HEK293 (cell line): ENCODE measurements at regions not wholly inside any gene's neighbourhood (a gene's known extent, or its start where the extent isn't known, plus 50 kb on each side); places are given as distances from the start of the nearest gene placed in this dataset.
A peak's percentile ranks its signal among the peaks of the same experiment; 100 is the strongest.

ENCODE experiments used
- CTCF ChIA-PET: fragments of 350-600 bp; formaldehyde crosslinking; extraction: SDS; loops from one replicate; lab custom pipeline; 2021; ENCODE audit warnings: antibody characterized with exemption; lab: Yijun Ruan, JAX
- POLR2A ChIA-PET: fragments of 300-600 bp; formaldehyde crosslinking; extraction: SDS; loops from one replicate; lab custom pipeline; 2020; ENCODE audit warnings: antibody characterized with exemption, inconsistent platforms; lab: Yijun Ruan, JAX
- H3K27ac ChIP-seq: fragments of 200-500 bp; sonication (Bioruptor generic); 2 replicates; pipeline ENCODE4 v1.5.1; 2014; ENCODE audit warnings: low read depth, low read length, control low read depth, inconsistent platforms; ENCODE audit errors: extremely low read depth
- H3K36me3 ChIP-seq, 2 experiments: fragments of 200-500 bp in 1 of 2; sonication (Bioruptor generic) in 1 of 2; 1 replicate in 1 of 2; 2 replicates in 1 of 2; pipeline ENCODE4 v1.5.1; 2014 to 2017; ENCODE audit warnings: inconsistent platforms in 2 of 2, low read length in 2 of 2; ENCODE audit not compliant: control insufficient read depth in 2 of 2, insufficient read depth in 1 of 2
- H3K4me1 ChIP-seq: fragments of 200-500 bp; sonication (Bioruptor generic); 2 replicates; pipeline ENCODE4 v1.5.1; 2014; ENCODE audit warnings: mild to moderate bottlenecking, low read length, inconsistent platforms; ENCODE audit not compliant: control insufficient read depth, insufficient read depth
- H3K4me3 ChIP-seq: 2 replicates; pipeline ENCODE4 v1.5.1; 2011; ENCODE audit warnings: low read depth, mild to moderate bottlenecking, control low read depth, low read length, moderate library complexity
- H3K9me3 ChIP-seq: fragments of 200-500 bp; sonication (Bioruptor generic); 2 replicates; pipeline ENCODE4 v1.5.1; 2014; ENCODE audit warnings: low read depth, low read length, inconsistent platforms; ENCODE audit not compliant: control insufficient read depth, insufficient read depth
- AEBP2 ChIP-seq: fragments of 450-650 bp; formaldehyde crosslinking; IDR thresholded peaks from 2 replicates; pipeline ENCODE4 v1.5.1; 2016; ENCODE audit warnings: missing biosample characterization, missing genetic modification characterization, borderline replicate concordance
- ATF2 ChIP-seq: fragments of 450-650 bp; formaldehyde crosslinking; IDR thresholded peaks from 2 replicates; pipeline ENCODE4 v1.5.1; 2016; ENCODE audit warnings: missing biosample characterization, missing genetic modification characterization, low read depth
- GFI1B ChIP-seq: fragments of 450-650 bp; formaldehyde crosslinking; IDR thresholded peaks from 2 replicates; pipeline ENCODE4 v1.5.1; 2016; ENCODE audit warnings: missing biosample characterization, missing genetic modification characterization
- GLIS1 ChIP-seq: fragments of 450-650 bp; formaldehyde crosslinking; IDR thresholded peaks from 2 replicates; pipeline ENCODE4 v1.5.1; 2016; ENCODE audit warnings: missing biosample characterization, missing genetic modification characterization
- HOXD13 ChIP-seq: sonication (generic); formaldehyde crosslinking; IDR thresholded peaks from 2 replicates; pipeline ENCODE4 v1.8.0; 2022; ENCODE audit warnings: missing genetic modification reagents, borderline replicate concordance
- MEIS1 ChIP-seq: sonication (generic); formaldehyde crosslinking; IDR thresholded peaks from 2 replicates; pipeline ENCODE4 v1.8.1; 2022; ENCODE audit warnings: missing genetic modification reagents, mild to moderate bottlenecking, borderline replicate concordance
- SCRT2 ChIP-seq: fragments of 450-650 bp; formaldehyde crosslinking; IDR thresholded peaks from 2 replicates; pipeline ENCODE4 v1.5.1; 2016; ENCODE audit warnings: missing biosample characterization, missing genetic modification characterization
- YY2 ChIP-seq: fragments of 450-650 bp; formaldehyde crosslinking; IDR thresholded peaks from 2 replicates; pipeline ENCODE4 v1.5.1; 2016; ENCODE audit warnings: missing biosample characterization, missing genetic modification characterization
- ZFP37 ChIP-seq: fragments of 450-650 bp; formaldehyde crosslinking; IDR thresholded peaks from 2 replicates; pipeline ENCODE4 v1.5.1; 2016; ENCODE audit warnings: missing biosample characterization, missing genetic modification characterization
- ZIC2 ChIP-seq: fragments of 450-650 bp; formaldehyde crosslinking; IDR thresholded peaks from 2 replicates; pipeline ENCODE4 v1.5.1; 2016; ENCODE audit warnings: missing biosample characterization, missing genetic modification characterization
- ZNF10 ChIP-seq: fragments of 450-650 bp; formaldehyde crosslinking; IDR thresholded peaks from 2 replicates; pipeline ENCODE4 v1.5.1; 2017; ENCODE audit warnings: missing biosample characterization, missing genetic modification characterization
- ZNF133 ChIP-seq: fragments of 450-650 bp; formaldehyde crosslinking; IDR thresholded peaks from 2 replicates; pipeline ENCODE4 v1.5.1; 2016; ENCODE audit warnings: missing biosample characterization, missing genetic modification characterization
- ZNF18 ChIP-seq: fragments of 450-650 bp; formaldehyde crosslinking; IDR thresholded peaks from 2 replicates; pipeline ENCODE4 v1.5.1; 2016; ENCODE audit warnings: missing biosample characterization, missing genetic modification characterization
- ZNF221 ChIP-seq: fragments of 450-650 bp; formaldehyde crosslinking; IDR thresholded peaks from 2 replicates; pipeline ENCODE4 v1.5.1; 2017; ENCODE audit warnings: missing biosample characterization, missing genetic modification characterization, borderline replicate concordance
- ZNF23 ChIP-seq: fragments of 450-650 bp; formaldehyde crosslinking; IDR thresholded peaks from 2 replicates; pipeline ENCODE4 v1.5.1; 2016; ENCODE audit warnings: missing biosample characterization, missing genetic modification characterization, borderline replicate concordance
- ZNF239 ChIP-seq: fragments of 450-650 bp; formaldehyde crosslinking; IDR thresholded peaks from 2 replicates; pipeline ENCODE4 v1.5.1; 2016; ENCODE audit warnings: missing biosample characterization, missing genetic modification characterization
- ZNF280C ChIP-seq: fragments of 450-650 bp; formaldehyde crosslinking; IDR thresholded peaks from 2 replicates; pipeline ENCODE4 v1.5.1; 2016; ENCODE audit warnings: missing biosample characterization, missing genetic modification characterization
- ZNF473 ChIP-seq: fragments of 450-650 bp; formaldehyde crosslinking; IDR thresholded peaks from 2 replicates; pipeline ENCODE4 v1.5.1; 2017; ENCODE audit warnings: missing biosample characterization, missing genetic modification characterization
- ZNF629 ChIP-seq: fragments of 450-650 bp; formaldehyde crosslinking; IDR thresholded peaks from 2 replicates; pipeline ENCODE4 v1.5.1; 2017; ENCODE audit warnings: missing biosample characterization, missing genetic modification characterization
- ZNF768 ChIP-seq: fragments of 450-650 bp; formaldehyde crosslinking; IDR thresholded peaks from 2 replicates; pipeline ENCODE4 v1.5.1; 2018; ENCODE audit warnings: missing biosample characterization, mild to moderate bottlenecking, missing genetic modification characterization
- ZNF791 ChIP-seq: fragments of 450-650 bp; formaldehyde crosslinking; IDR thresholded peaks from 2 replicates; pipeline ENCODE4 v1.5.1; 2016; ENCODE audit warnings: missing biosample characterization, missing genetic modification characterization

GRCh38 chr1:221303623-221304022 is 424.4 kb downstream of the HLX start:
- TF ChIP-seq ZNF768 (tag by site-specific recombination) (0 out of 2 replicates have a peak, but pooled peaks have one; percentile 44), ZNF791 (tag by site-specific recombination) (no peak), ZNF629 (peak; percentile 59; the same call in 1 of the 2 replicates), ATF2 (tag by site-specific recombination) (peak; percentile 81)
- POLR2A ChIA-PET = no interaction called here
- H3K36me3 ChIP-seq = no peaks in the 10 kb centered on the region
- H3K4me1 ChIP-seq = peaks cover 11% of the 10 kb centered on the region
- CTCF ChIA-PET = interaction anchor here (1.5 kb wide), 1 partner anchor 100 kb away, joined by 4 read pairs; no protein-coding TSS in a partner anchor
- H3K9me3 ChIP-seq = no peaks in the 10 kb centered on the region; the same call in 1 of the 2 replicates
- H3K4me3 ChIP-seq = no peak overlapping the region
- no peak overlapping the region; the same call in 1 of the 2 replicates for H3K27ac ChIP-seq

- H3K4me1 ChIP-seq = peaks cover 11% of the 10 kb centered on the region
- TF ChIP-seq MEIS1 (no peak), ZNF18 (tag by site-specific recombination) (no peak), ZNF473 (tag by site-specific recombination) (no peak), ZNF23 (no peak), ZNF133 (tag by site-specific recombination) (no peak), ZIC2 (no peak), AEBP2 (tag by site-specific recombination) (no peak), HOXD13 (no peak), ZNF239 (tag by site-specific recombination) (no peak), ZNF10 (tag by site-specific recombination) (no peak), ZNF280C (tag by site-specific recombination) (no peak), GFI1B (tag by site-specific recombination) (no peak), YY2 (tag by site-specific recombination) (no peak), ZFP37 (no peak), SCRT2 (tag by site-specific recombination) (no peak), ZNF221 (tag by site-specific recombination) (no peak), GLIS1 (tag by site-specific recombination) (no peak)
- TF ChIP-seq, all 188 proteins: peak for 0
- Histone ChIP-seq H3K27ac (no peak overlapping the region), H3K4me3 (no peak overlapping the region), H3K36me3 (no peaks in the 10 kb centered on the region), H3K9me3 (no peaks in the 10 kb centered on the region; the same call in 1 of the 2 replicates)
- ChIA-PET POLR2A (no interaction called here), CTCF (interaction anchor here (0.7 to 0.8 kb wide), 2 partner anchors 42 to 340 kb away, joined by 3 to 4 read pairs; no protein-coding TSS in a partner anchor)
Measured at GRCh38 chr1:221306239-221306638, 427.0 kb downstream of the HLX start.
